ENCODE measurements at regions not wholly inside any gene's neighbourhood (a gene's known extent, or its start where the extent isn't known, plus 50 kb on each side); places are given as distances from the start of the nearest gene placed in this dataset.

DNA sequence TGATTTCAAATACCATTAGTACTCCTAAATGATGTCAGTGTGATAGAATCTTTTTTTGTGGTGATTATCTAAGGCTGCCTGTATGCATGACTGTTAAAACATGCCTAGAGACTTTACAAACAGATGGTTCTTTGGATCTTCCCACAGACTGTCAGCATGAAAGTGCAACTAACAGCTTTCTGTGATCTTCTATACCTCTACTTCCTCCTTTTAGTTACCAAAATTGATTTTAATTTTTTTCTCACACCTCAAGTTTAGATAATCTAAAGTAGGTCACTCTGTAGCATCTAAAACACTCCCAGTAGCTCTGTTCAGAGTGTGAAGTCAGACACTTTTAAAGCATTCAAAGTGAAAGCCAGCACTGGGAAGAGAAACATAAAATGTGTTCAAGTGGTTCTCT lies 534.5 kb downstream of the PTPRC start:
- Histone ChIP-seq H4K20me1 (ENCODE audit: insufficient read depth, low read length) (no peaks in the 10 kb centered on the region), H3K27ac (ENCODE audit: extremely low read length, insufficient read depth, low read length) (no peak overlapping the region), H3K79me2 (ENCODE audit: insufficient read depth, low read length) (no peaks in the 10 kb centered on the region), H3K4me1 (ENCODE audit: insufficient read depth, low read length) (no peaks in the 10 kb centered on the region), H3K4me2 (ENCODE audit: low read depth, low read length) (no peak overlapping the region), H3K27me3 (ENCODE audit: control insufficient read depth in 1 of 2, insufficient read depth in 2 of 2, low read length in 2 of 2) (no peaks in the 10 kb centered on the region), H3K36me3 (replicated peaks in 1 of 2; ENCODE audit: control insufficient read depth in 1 of 2, insufficient read depth in 2 of 2, low read length in 2 of 2) (no peaks in the 10 kb centered on the region), H3K9me3 (ENCODE audit: low read length) (no peaks in the 10 kb centered on the region), H3K4me3 (replicated peaks in 1 of 3; ENCODE audit: insufficient read depth in 1 of 3, low read depth in 2 of 3, low read length in 3 of 3) (no peak overlapping the region), H2AFZ (ENCODE audit: low read length) (no peak overlapping the region), H3K9ac (ENCODE audit: insufficient read depth, low read depth, low read length) (no peak overlapping the region)
- ATAC-seq: no peak
- ChIA-PET CTCF (ENCODE audit: low intra/inter-chr PET ratio, low total read pairs) (no interaction called here), POLR2A (no interaction called here)
- no peak for FAIRE-seq
- no TSS peak for BruUV-seq (replicated peaks)
- intact Hi-C loops (cut with micrococcal nuclease; ENCODE audit: unreplicated experiment) (no loop called here), in situ Hi-C loops (cut with HindIII; ENCODE audit: extremely low pct_ligation_motif_present, low pct_unique_long_range_greater_than_20kb) (no loop called here)
- DNase-seq (ENCODE audit: low spot score): no peak
- TF ChIP-seq MTERF4 (CRISPR knock-in tag; IDR thresholded peaks at IDR 0.05) (no peak), TCF7L2 (IDR thresholded peaks at IDR 0.05; ENCODE audit: low read depth, low read length) (no peak), ZSCAN20 (CRISPR knock-in tag; IDR thresholded peaks at IDR 0.05; ENCODE audit: borderline replicate concordance) (no peak), ZBTB3 (CRISPR knock-in tag; IDR thresholded peaks at IDR 0.05; ENCODE audit: borderline replicate concordance, low read depth) (no peak), AHR (CRISPR knock-in tag; IDR thresholded peaks at IDR 0.05) (no peak), ZNF460 (CRISPR knock-in tag; IDR thresholded peaks at IDR 0.05; ENCODE audit: borderline replicate concordance) (no peak), MED13 (CRISPR knock-in tag; IDR thresholded peaks at IDR 0.05) (no peak), SPEN (CRISPR knock-in tag; IDR thresholded peaks at IDR 0.05; ENCODE audit: low read depth) (no peak), ZNF710 (CRISPR knock-in tag; IDR thresholded peaks at IDR 0.05; ENCODE audit: borderline replicate concordance) (no peak), SALL2 (CRISPR knock-in tag; IDR thresholded peaks at IDR 0.05) (no peak), JDP2 (CRISPR knock-in tag; IDR thresholded peaks at IDR 0.05; ENCODE audit: borderline replicate concordance) (no peak)
- TF ChIP-seq, protein P1, sequence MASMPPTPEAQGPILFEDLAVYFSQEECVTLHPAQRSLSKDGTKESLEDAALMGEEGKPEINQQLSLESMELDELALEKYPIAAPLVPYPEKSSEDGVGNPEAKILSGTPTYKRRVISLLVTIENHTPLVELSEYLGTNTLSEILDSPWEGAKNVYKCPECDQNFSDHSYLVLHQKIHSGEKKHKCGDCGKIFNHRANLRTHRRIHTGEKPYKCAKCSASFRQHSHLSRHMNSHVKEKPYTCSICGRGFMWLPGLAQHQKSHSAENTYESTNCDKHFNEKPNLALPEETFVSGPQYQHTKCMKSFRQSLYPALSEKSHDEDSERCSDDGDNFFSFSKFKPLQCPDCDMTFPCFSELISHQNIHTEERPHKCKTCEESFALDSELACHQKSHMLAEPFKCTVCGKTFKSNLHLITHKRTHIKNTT (CRISPR knock-in tag; IDR thresholded peaks at IDR 0.05): no peak
- TF ChIP-seq, protein P2, sequence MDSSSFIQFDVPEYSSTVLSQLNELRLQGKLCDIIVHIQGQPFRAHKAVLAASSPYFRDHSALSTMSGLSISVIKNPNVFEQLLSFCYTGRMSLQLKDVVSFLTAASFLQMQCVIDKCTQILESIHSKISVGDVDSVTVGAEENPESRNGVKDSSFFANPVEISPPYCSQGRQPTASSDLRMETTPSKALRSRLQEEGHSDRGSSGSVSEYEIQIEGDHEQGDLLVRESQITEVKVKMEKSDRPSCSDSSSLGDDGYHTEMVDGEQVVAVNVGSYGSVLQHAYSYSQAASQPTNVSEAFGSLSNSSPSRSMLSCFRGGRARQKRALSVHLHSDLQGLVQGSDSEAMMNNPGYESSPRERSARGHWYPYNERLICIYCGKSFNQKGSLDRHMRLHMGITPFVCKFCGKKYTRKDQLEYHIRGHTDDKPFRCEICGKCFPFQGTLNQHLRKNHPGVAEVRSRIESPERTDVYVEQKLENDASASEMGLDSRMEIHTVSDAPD (CRISPR knock-in tag; IDR thresholded peaks at IDR 0.05): no peak
- TF ChIP-seq, protein P3, sequence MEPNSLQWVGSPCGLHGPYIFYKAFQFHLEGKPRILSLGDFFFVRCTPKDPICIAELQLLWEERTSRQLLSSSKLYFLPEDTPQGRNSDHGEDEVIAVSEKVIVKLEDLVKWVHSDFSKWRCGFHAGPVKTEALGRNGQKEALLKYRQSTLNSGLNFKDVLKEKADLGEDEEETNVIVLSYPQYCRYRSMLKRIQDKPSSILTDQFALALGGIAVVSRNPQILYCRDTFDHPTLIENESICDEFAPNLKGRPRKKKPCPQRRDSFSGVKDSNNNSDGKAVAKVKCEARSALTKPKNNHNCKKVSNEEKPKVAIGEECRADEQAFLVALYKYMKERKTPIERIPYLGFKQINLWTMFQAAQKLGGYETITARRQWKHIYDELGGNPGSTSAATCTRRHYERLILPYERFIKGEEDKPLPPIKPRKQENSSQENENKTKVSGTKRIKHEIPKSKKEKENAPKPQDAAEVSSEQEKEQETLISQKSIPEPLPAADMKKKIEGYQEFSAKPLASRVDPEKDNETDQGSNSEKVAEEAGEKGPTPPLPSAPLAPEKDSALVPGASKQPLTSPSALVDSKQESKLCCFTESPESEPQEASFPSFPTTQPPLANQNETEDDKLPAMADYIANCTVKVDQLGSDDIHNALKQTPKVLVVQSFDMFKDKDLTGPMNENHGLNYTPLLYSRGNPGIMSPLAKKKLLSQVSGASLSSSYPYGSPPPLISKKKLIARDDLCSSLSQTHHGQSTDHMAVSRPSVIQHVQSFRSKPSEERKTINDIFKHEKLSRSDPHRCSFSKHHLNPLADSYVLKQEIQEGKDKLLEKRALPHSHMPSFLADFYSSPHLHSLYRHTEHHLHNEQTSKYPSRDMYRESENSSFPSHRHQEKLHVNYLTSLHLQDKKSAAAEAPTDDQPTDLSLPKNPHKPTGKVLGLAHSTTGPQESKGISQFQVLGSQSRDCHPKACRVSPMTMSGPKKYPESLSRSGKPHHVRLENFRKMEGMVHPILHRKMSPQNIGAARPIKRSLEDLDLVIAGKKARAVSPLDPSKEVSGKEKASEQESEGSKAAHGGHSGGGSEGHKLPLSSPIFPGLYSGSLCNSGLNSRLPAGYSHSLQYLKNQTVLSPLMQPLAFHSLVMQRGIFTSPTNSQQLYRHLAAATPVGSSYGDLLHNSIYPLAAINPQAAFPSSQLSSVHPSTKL (CRISPR knock-in tag; IDR thresholded peaks at IDR 0.05): no peak
